Activated T-helper 1 cell treated with anti-CD3 and anti-CD28 coated beads, Interleukin-12 subunit alpha, Interleukin-12 subunit beta, Interleukin-2, Interleukin-4 antibody, amounts not matched to agents 30 ng/mL and 10 ng/mL and 1 ng/mL, durations not matched to agents 14 hours and 24 hours and 36 hours (primary cell): ENCODE measurements at regions not wholly inside any gene's neighbourhood (a gene's known extent, or its start where the extent isn't known, plus 50 kb on each side); places are given as distances from the start of the nearest gene placed in this dataset.

ENCODE experiments used
- DNase-seq: peaks from one replicate; pipeline ENCODE4 v3.0.0; 2021; ENCODE audit warnings: low spot score
- H3K27ac Mint-ChIP-seq: one replicate; pipeline ENCODE4 v1.8.0; 2021; ENCODE audit warnings: mild to moderate bottlenecking, mixed read lengths
- H3K27me3 Mint-ChIP-seq: one replicate; pipeline ENCODE4 v1.8.0; 2022; ENCODE audit warnings: mild to moderate bottlenecking, moderate library complexity, mixed read lengths; ENCODE audit not compliant: insufficient read depth
- H3K36me3 Mint-ChIP-seq: one replicate; pipeline ENCODE4 v1.8.0; 2021; ENCODE audit warnings: low read depth, mixed read lengths
- H3K4me1 Mint-ChIP-seq: one replicate; pipeline ENCODE4 v1.8.0; 2021; ENCODE audit warnings: low read depth, mixed read lengths
- H3K4me3 Mint-ChIP-seq: one replicate; pipeline ENCODE4 v1.8.0; 2021; ENCODE audit warnings: mild to moderate bottlenecking, moderate library complexity, mixed read lengths
- H3K9me3 Mint-ChIP-seq: one replicate; pipeline ENCODE4 v1.8.0; 2021; ENCODE audit warnings: mixed read lengths
- intact Hi-C: fragments of 100-400 bp; cut with micrococcal nuclease; formaldehyde crosslinking; loops from one replicate; pipeline ENCODE4 v1.15.1; 2024

- DNase-seq, result no peak
- no peak overlapping the region for H3K27ac Mint-ChIP-seq
- no peaks in the 10 kb centered on the region for H3K36me3 Mint-ChIP-seq
- no peaks in the 10 kb centered on the region for H3K9me3 Mint-ChIP-seq
- H3K4me3 Mint-ChIP-seq, result no peak overlapping the region
- intact Hi-C loops, result no loop called here
- H3K4me1 Mint-ChIP-seq, result no peaks in the 10 kb centered on the region
- no peaks in the 10 kb centered on the region for H3K27me3 Mint-ChIP-seq
These were observed 740.6 kb upstream of the TENM3 start for GRCh38 chr4:181502611-181503010.

GRCh38 chr4:181503687-181504390, 739.4 kb upstream of the TENM3 start:
- Mint-ChIP-seq H3K27me3 (no peaks in the 10 kb centered on the region), H3K27ac (no peak overlapping the region), H3K36me3 (no peaks in the 10 kb centered on the region), H3K4me1 (no peaks in the 10 kb centered on the region), H3K9me3 (no peaks in the 10 kb centered on the region), H3K4me3 (no peak overlapping the region)
- intact Hi-C loops, result no loop called here
- no peak for DNase-seq

GRCh38 chr4:181504924-181505323, 738.3 kb upstream of the TENM3 start:
- DNase-seq, result no peak
- Mint-ChIP-seq H3K27ac (no peak overlapping the region), H3K27me3 (no peaks in the 10 kb centered on the region), H3K4me3 (no peak overlapping the region), H3K4me1 (no peaks in the 10 kb centered on the region), H3K36me3 (no peaks in the 10 kb centered on the region), H3K9me3 (no peaks in the 10 kb centered on the region)
- intact Hi-C loops, result no loop called here

- Mint-ChIP-seq H3K9me3 (no peaks in the 10 kb centered on the region), H3K27me3 (no peaks in the 10 kb centered on the region), H3K4me3 (no peak overlapping the region), H3K4me1 (no peaks in the 10 kb centered on the region), H3K36me3 (no peaks in the 10 kb centered on the region), H3K27ac (no peak overlapping the region)
- intact Hi-C loops, result no loop called here
- DNase-seq, result no peak
These were observed 735.9 kb upstream of the TENM3 start for GRCh38 chr4:181507180-181507835.

GRCh38 chr4:181507938-181508337, 735.3 kb upstream of the TENM3 start:
- H3K4me1 Mint-ChIP-seq, result no peaks in the 10 kb centered on the region
- intact Hi-C loops, result no loop called here
- no peaks in the 10 kb centered on the region for H3K36me3 Mint-ChIP-seq
- H3K4me3 Mint-ChIP-seq, result no peak overlapping the region
- H3K27ac Mint-ChIP-seq, result no peak overlapping the region
- no peaks in the 10 kb centered on the region for H3K9me3 Mint-ChIP-seq
- no peaks in the 10 kb centered on the region for H3K27me3 Mint-ChIP-seq
- no peak for DNase-seq

- Mint-ChIP-seq H3K9me3 (no peaks in the 10 kb centered on the region), H3K4me1 (no peaks in the 10 kb centered on the region), H3K27me3 (no peaks in the 10 kb centered on the region), H3K4me3 (no peak overlapping the region), H3K36me3 (no peaks in the 10 kb centered on the region), H3K27ac (no peak overlapping the region)
- DNase-seq, result no peak
- intact Hi-C loops, result no loop called here
These were observed 734.6 kb upstream of the TENM3 start for GRCh38 chr4:181508601-181509000.

- H3K9me3 Mint-ChIP-seq, result no peaks in the 10 kb centered on the region
- intact Hi-C loops, result no loop called here
These were observed 734.1 kb upstream of the TENM3 start for GRCh38 chr4:181509073-181509472.

GRCh38 chr4:181517491-181517890, 725.7 kb upstream of the TENM3 start:
- Mint-ChIP-seq H3K4me1 (no peaks in the 10 kb centered on the region), H3K36me3 (no peaks in the 10 kb centered on the region), H3K27ac (no peak overlapping the region), H3K27me3 (no peaks in the 10 kb centered on the region), H3K9me3 (no peaks in the 10 kb centered on the region), H3K4me3 (no peak overlapping the region)
- intact Hi-C loops, result no loop called here
- DNase-seq, result no peak

More at GRCh38 chr4:181509073-181509472, 734.1 kb upstream of the TENM3 start:
- DNase-seq, result no peak
- H3K4me3 Mint-ChIP-seq, result no peak overlapping the region
- no peak overlapping the region for H3K27ac Mint-ChIP-seq
- H3K27me3 Mint-ChIP-seq, result no peaks in the 10 kb centered on the region
- no peaks in the 10 kb centered on the region for H3K36me3 Mint-ChIP-seq
- H3K4me1 Mint-ChIP-seq, result no peaks in the 10 kb centered on the region

GRCh38 chr4:181520790-181521189, 722.4 kb upstream of the TENM3 start:
- H3K27ac Mint-ChIP-seq, result no peak overlapping the region
- H3K4me1 Mint-ChIP-seq, result no peaks in the 10 kb centered on the region
- H3K4me3 Mint-ChIP-seq, result no peak overlapping the region
- no peak for DNase-seq
- no peaks in the 10 kb centered on the region for H3K9me3 Mint-ChIP-seq
- no peaks in the 10 kb centered on the region for H3K27me3 Mint-ChIP-seq
- H3K36me3 Mint-ChIP-seq, result no peaks in the 10 kb centered on the region
- intact Hi-C loops, result no loop called here

- intact Hi-C loops, result no loop called here
- no peak overlapping the region for H3K27ac Mint-ChIP-seq
- H3K4me3 Mint-ChIP-seq, result no peak overlapping the region
- no peaks in the 10 kb centered on the region for H3K4me1 Mint-ChIP-seq
- no peaks in the 10 kb centered on the region for H3K36me3 Mint-ChIP-seq
- DNase-seq, result no peak
- no peaks in the 10 kb centered on the region for H3K27me3 Mint-ChIP-seq
- H3K9me3 Mint-ChIP-seq, result no peaks in the 10 kb centered on the region
These were observed 719.2 kb upstream of the TENM3 start for GRCh38 chr4:181523973-181524372.

- intact Hi-C loops, result no loop called here
- Mint-ChIP-seq H3K9me3 (no peaks in the 10 kb centered on the region), H3K27me3 (no peaks in the 10 kb centered on the region)
These were observed 718.7 kb upstream of the TENM3 start for GRCh38 chr4:181524499-181524898.

GRCh38 chr4:181525634-181526033, 717.6 kb upstream of the TENM3 start:
- DNase-seq, result no peak
- H3K4me1 Mint-ChIP-seq, result no peaks in the 10 kb centered on the region
- H3K27ac Mint-ChIP-seq, result no peak overlapping the region
- intact Hi-C loops, result no loop called here
- no peaks in the 10 kb centered on the region for H3K9me3 Mint-ChIP-seq
- H3K4me3 Mint-ChIP-seq, result no peak overlapping the region
- H3K36me3 Mint-ChIP-seq, result no peaks in the 10 kb centered on the region
- no peaks in the 10 kb centered on the region for H3K27me3 Mint-ChIP-seq

More at GRCh38 chr4:181524499-181524898, 718.7 kb upstream of the TENM3 start:
- Mint-ChIP-seq H3K4me3 (no peak overlapping the region), H3K4me1 (no peaks in the 10 kb centered on the region), H3K36me3 (no peaks in the 10 kb centered on the region), H3K27ac (peak overlapping the region; percentile 15)
- no peak for DNase-seq

GRCh38 chr4:181528570-181529184, 714.5 kb upstream of the TENM3 start:
- H3K27me3 Mint-ChIP-seq, result no peaks in the 10 kb centered on the region
- no peak overlapping the region for H3K4me3 Mint-ChIP-seq
- no peaks in the 10 kb centered on the region for H3K36me3 Mint-ChIP-seq
- no peaks in the 10 kb centered on the region for H3K9me3 Mint-ChIP-seq
- no peak overlapping the region for H3K27ac Mint-ChIP-seq
- no peak for DNase-seq
- no peaks in the 10 kb centered on the region for H3K4me1 Mint-ChIP-seq
- intact Hi-C loops, result loop anchor here (1.0 to 2.0 kb wide), 2 partner anchors 226 to 864 kb away; no protein-coding TSS in a partner anchor
